GM12878 (cell line): ENCODE measurements at regions not wholly inside any gene's neighbourhood (a gene's known extent, or its start where the extent isn't known, plus 50 kb on each side); places are given as distances from the start of the nearest gene placed in this dataset.

Experiments used
- ATAC-seq: fragments of 200-7000 bp; cut with Tn5 transposase; 3 replicates; pipeline ENCODE4 v1.9.1; 2020; ENCODE audit warnings: mild to moderate bottlenecking, moderate library complexity
- BruUV-seq: library from RNA; stranded (reverse); fragments of 400-500 nt; replicated peaks from 2 replicates; lab custom pipeline; 2021; lab: Mats Ljungman, UMichigan
- CTCF ChIA-PET: fragments of 300-600 bp; sonication (Branson Sonifier 250); formaldehyde crosslinking; extraction: SDS; loops from one replicate; lab custom pipeline; 2021; ENCODE audit warnings: inconsistent platforms; lab: Yijun Ruan, JAX
- POLR2A ChIA-PET: fragments of 350-600 bp; formaldehyde crosslinking; extraction: SDS; loops from one replicate; lab custom pipeline; 2021; ENCODE audit warnings: inconsistent platforms; lab: Charles Lee
- RAD21 ChIA-PET: fragments of 300-600 bp; sonication (Branson Sonifier 250); formaldehyde crosslinking; loops from one replicate; lab custom pipeline; 2023; ENCODE audit warnings: antibody characterized with exemption; ENCODE audit not compliant: unreplicated experiment; lab: Charles Lee
- SMC1A ChIA-PET: fragments of 300-600 bp; sonication (Branson Sonifier 250); formaldehyde crosslinking; loops from one replicate; lab custom pipeline; 2023; ENCODE audit not compliant: unreplicated experiment, uncharacterized antibody; lab: Charles Lee
- DNase-seq: peaks from one replicate; pipeline ENCODE4 v3.0.0-alpha.2; 2011; ENCODE audit warnings: low read depth, low spot score
- FAIRE-seq: peaks from 3 replicates; lab custom pipeline; 2011; peaks lifted over from hg19 to GRCh38; lab: Jason Lieb, UNC
- H2AFZ ChIP-seq: 2 replicates; pipeline ENCODE4 v1.6.0; 2011; ENCODE audit warnings: low read depth, low read length, control low read depth; ENCODE audit not compliant: control insufficient read depth
- H3K27ac ChIP-seq: 2 replicates; pipeline ENCODE4 v1.5.1; 2011; ENCODE audit warnings: control low read depth; ENCODE audit not compliant: control insufficient read depth, insufficient read depth
- H3K27me3 ChIP-seq, 2 experiments: replicated peaks in 1 of 2; 2 replicates each; pipeline versions ENCODE4 v1.6.0 to v1.6.1; 2011; ENCODE audit warnings: low read length in 1 of 2; ENCODE audit not compliant: control insufficient read depth in 2 of 2, insufficient read depth in 2 of 2
- H3K36me3 ChIP-seq, 2 experiments: 2 replicates each; pipeline ENCODE4 v1.5.1; 2011; ENCODE audit warnings: low read length in 1 of 2; ENCODE audit not compliant: control insufficient read depth in 2 of 2, insufficient read depth in 2 of 2
- H3K4me1 ChIP-seq: 2 replicates; pipeline ENCODE4 v1.6.1; 2011; ENCODE audit warnings: mild to moderate bottlenecking, low read length, moderate library complexity, mixed read lengths; ENCODE audit not compliant: control insufficient read depth, insufficient read depth
- H3K4me2 ChIP-seq: 2 replicates; pipeline ENCODE4 v1.6.0; 2011; ENCODE audit warnings: control low read depth; ENCODE audit not compliant: control insufficient read depth, insufficient read depth
- H3K4me3 ChIP-seq: fragments of 200-600 bp; sonication (generic); 2 replicates; pipeline ENCODE4 v1.5.1; 2016
- H3K79me2 ChIP-seq: 2 replicates; pipeline ENCODE4 v1.6.0; 2011; ENCODE audit warnings: low read length; ENCODE audit not compliant: control insufficient read depth, insufficient read depth
- H3K9ac ChIP-seq: 2 replicates; pipeline ENCODE4 v1.8.0; 2011; ENCODE audit warnings: low read length, control low read depth, mixed read lengths; ENCODE audit not compliant: control insufficient read depth, insufficient read depth
- H3K9me3 ChIP-seq: replicated peaks from 3 replicates; pipeline ENCODE4 v1.5.1; 2011; ENCODE audit warnings: mild to moderate bottlenecking, low read length; ENCODE audit not compliant: control insufficient read depth, insufficient read depth
- H4K20me1 ChIP-seq: 2 replicates; pipeline ENCODE4 v1.6.0; 2011; ENCODE audit not compliant: control insufficient read depth, insufficient read depth
- CBX5 ChIP-seq: sonication (generic); IDR thresholded peaks from 2 replicates; pipeline ENCODE4 v1.6.1; 2016; ENCODE audit warnings: low read depth, moderate library complexity, mild to moderate bottlenecking, inconsistent platforms
- CREB1 ChIP-seq: IDR thresholded peaks from 2 replicates; pipeline ENCODE4 v1.6.1; 2012; ENCODE audit warnings: low read depth, mild to moderate bottlenecking, inconsistent platforms
- HCFC1 ChIP-seq: fragments of 150-350 bp; IDR thresholded peaks from 2 replicates; pipeline ENCODE4 v1.6.1; 2014; ENCODE audit warnings: low read length
- HDAC6 ChIP-seq: fragments of 200-600 bp; sonication (generic); IDR thresholded peaks from one replicate; pipeline ENCODE4 v1.8.0; 2017; ENCODE audit warnings: antibody characterized with exemption; ENCODE audit not compliant: unreplicated experiment
- HDGF ChIP-seq: fragments of 450-650 bp; IDR thresholded peaks from 2 replicates; pipeline ENCODE4 v1.6.1; 2016; ENCODE audit warnings: antibody characterized with exemption
- JUND ChIP-seq: IDR thresholded peaks from 2 replicates; pipeline ENCODE4 v1.6.1; 2012; ENCODE audit warnings: low read depth, mild to moderate bottlenecking, low read length, improper control_type of control experiment, moderate library complexity
- MYC ChIP-seq: IDR thresholded peaks from 2 replicates; pipeline ENCODE4 v1.6.1; 2011; ENCODE audit warnings: mild to moderate bottlenecking, low read length, moderate library complexity, inconsistent platforms; ENCODE audit not compliant: insufficient read depth, insufficient replicate concordance, insufficient read length, severe bottlenecking
- NKRF ChIP-seq: fragments of 450-650 bp; conservative IDR thresholded peaks from 2 replicates; pipeline ENCODE4 v1.6.1; 2017; ENCODE audit warnings: mild to moderate bottlenecking, moderate library complexity
- PRDM15 ChIP-seq: fragments of 450-650 bp; formaldehyde crosslinking; IDR thresholded peaks from 2 replicates; pipeline ENCODE4 v1.4.0; 2020; ENCODE audit warnings: mild to moderate bottlenecking, moderate library complexity
- SMAD1 ChIP-seq: fragments of 450-650 bp; IDR thresholded peaks from 2 replicates; pipeline ENCODE4 v1.6.1; 2018; ENCODE audit warnings: mild to moderate bottlenecking, low read depth; ENCODE audit not compliant: partially characterized antibody
- SRF ChIP-seq, 2 experiments: IDR thresholded peaks; 2 replicates each; pipeline ENCODE4 v1.6.1; 2011; ENCODE audit warnings: low read depth in 2 of 2, low read length in 2 of 2, mild to moderate bottlenecking in 1 of 2, moderate library complexity in 1 of 2
- ZNF217 ChIP-seq: fragments of 450-650 bp; IDR thresholded peaks from 2 replicates; pipeline ENCODE4 v1.6.1; 2017; ENCODE audit warnings: antibody characterized with exemption, mild to moderate bottlenecking
- ZZZ3 ChIP-seq: IDR thresholded peaks from 2 replicates; pipeline ENCODE4 v1.6.1; 2011; ENCODE audit warnings: low read depth; ENCODE audit not compliant: control insufficient read depth, insufficient read length
- WGBS: methylation state at CpG from one replicate; pipeline ENCODE4 v1.1.6; 2016; ENCODE audit warnings: low lambda C conversion rate; ENCODE audit not compliant: insufficient replicate concordance, insufficient coverage; ENCODE audit errors: missing lambda C conversion rate; 5-methylcytosine and 5-hydroxymethylcytosine counted together
- in situ Hi-C: fragments of 300-500 bp; cut with MboI; formaldehyde crosslinking; loops from 9 replicates; pipeline ENCODE4 v1.14.3; 2018; ENCODE audit warnings: mixed read lengths
- intact Hi-C: fragments of 100-400 bp; cut with micrococcal nuclease; formaldehyde crosslinking; loops from one replicate; pipeline ENCODE4 v1.14.2; 2022; ENCODE audit not compliant: unreplicated experiment

- TF ChIP-seq MYC, result no peak
- TF ChIP-seq, all 136 proteins: peak for 0
Measured at GRCh38 chr18:47689371-47689770, 241.1 kb downstream of the SMAD2 start (continued).

GRCh38 chr18:47686806-47687205 lies 243.7 kb downstream of the SMAD2 start:
- BruUV-seq, result no TSS peak
- POLR2A ChIA-PET, result no interaction called here
- Histone ChIP-seq H3K4me2 (no peak overlapping the region), H3K27ac (no peak overlapping the region), H3K79me2 (no peaks in the 10 kb centered on the region), H3K9ac (no peak overlapping the region), H3K27me3 (no peaks in the 10 kb centered on the region), H3K9me3 (no peaks in the 10 kb centered on the region), H3K4me3 (no peak overlapping the region), H4K20me1 (no peaks in the 10 kb centered on the region), H3K36me3 (no peaks in the 10 kb centered on the region), H2AFZ (no peak overlapping the region), H3K4me1 (peaks cover 4% of the 10 kb centered on the region; the same call in 1 of the 2 replicates)
- SMC1A ChIA-PET, result interaction anchor here (1.1 kb wide), 1 partner anchor 17 kb away, joined by 3 read pairs; no protein-coding TSS in a partner anchor
- 50% methylated on average over 2 of the region's 2 CpGs for WGBS
- DNase-seq (no peak), FAIRE-seq (no peak), ATAC-seq (no peak)
- RAD21 ChIA-PET, result interaction anchor here (0.6 kb wide), 2 partner anchors 46 to 111 kb away, joined by 3 to 4 read pairs; no protein-coding TSS in a partner anchor
- TF ChIP-seq CREB1, result no peak
- no peak for TF ChIP-seq JUND
- TF ChIP-seq HCFC1, result no peak
- no peak for TF ChIP-seq PRDM15
- TF ChIP-seq NKRF, result no peak
- TF ChIP-seq ZNF217, result no peak
- TF ChIP-seq SMAD1, result no peak
- TF ChIP-seq HDGF, result no peak
- TF ChIP-seq ZZZ3, result no peak
- TF ChIP-seq HDAC6, result no peak
- no peak for TF ChIP-seq CBX5
- no peak for TF ChIP-seq SRF (IDR thresholded peaks at IDR 0.05; ENCODE audit: low read depth in 2 of 2, low read length in 2 of 2)
- CTCF ChIA-PET, result no interaction called here
- intact Hi-C loops (no loop called here), in situ Hi-C loops (no loop called here)
